SK-N-MC (cell line): ENCODE measurements at regions not wholly inside any gene's neighbourhood (a gene's known extent, or its start where the extent isn't known, plus 50 kb on each side); places are given as distances from the start of the nearest gene placed in this dataset.

Experiments
- EZH2 ChIP-seq: fragments of 200-600 bp; sonication (generic); IDR thresholded peaks from one replicate; pipeline ENCODE4 v1.6.1; 2017; ENCODE audit warnings: antibody characterized with exemption
- POLR2AphosphoS5 ChIP-seq: IDR thresholded peaks from 2 replicates; pipeline ENCODE4 v1.6.1; 2012; ENCODE audit warnings: mild to moderate bottlenecking, low read depth, low read length, borderline replicate concordance

DNA sequence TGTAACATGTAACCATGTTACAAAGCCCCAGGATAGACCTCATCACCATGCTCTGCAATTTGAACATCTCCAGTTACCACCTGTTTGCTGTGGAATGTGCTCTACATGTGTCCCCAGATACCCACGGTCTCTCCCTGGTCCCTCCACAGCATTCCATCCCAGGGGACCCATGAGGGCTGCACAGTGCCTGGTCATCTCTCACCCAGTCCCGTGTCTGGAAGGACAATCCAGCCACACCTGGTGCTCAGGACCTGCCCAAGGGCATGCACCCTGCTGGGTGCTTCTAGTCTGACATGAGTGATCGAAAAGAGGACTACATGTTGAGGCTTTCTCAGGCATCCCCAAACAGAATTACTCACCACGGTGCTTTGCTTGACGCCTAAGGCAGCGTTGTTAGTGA lies 119.6 kb upstream of the ATP10A start:
- TF ChIP-seq POLR2AphosphoS5 (no peak), EZH2 (no peak)
